RWPE2 (cell line): ENCODE measurements at regions not wholly inside any gene's neighbourhood (a gene's known extent, or its start where the extent isn't known, plus 50 kb on each side); places are given as distances from the start of the nearest gene placed in this dataset.
A peak's percentile ranks its signal among the peaks of the same experiment; 100 is the strongest.

Source experiments
- ATAC-seq: fragments of 200-7000 bp; cut with Tn5 transposase; 3 replicates; pipeline ENCODE4 v1.9.1; 2021; ENCODE audit warnings: low read depth
- DNase-seq: peaks from one replicate; pipeline ENCODE4 v3.0.0-alpha.2; 2020; ENCODE audit warnings: low spot score
- H3K27ac ChIP-seq: fragments of 450-650 bp; 2 replicates; pipeline ENCODE4 v1.5.1; 2017; ENCODE audit warnings: mild to moderate bottlenecking; ENCODE audit not compliant: poor library complexity, severe bottlenecking
- H3K27me3 ChIP-seq: fragments of 250-450 bp; sonication (Bioruptor Pico); 2 replicates; pipeline ENCODE4 v1.5.1; 2021; ENCODE audit warnings: mild to moderate bottlenecking, moderate library complexity; ENCODE audit not compliant: insufficient read depth, poor library complexity, severe bottlenecking
- H3K36me3 ChIP-seq: fragments of 250-450 bp; sonication (Bioruptor Pico); 2 replicates; pipeline ENCODE4 v1.5.1; 2020; ENCODE audit warnings: low read depth, mild to moderate bottlenecking, moderate library complexity
- H3K4me1 ChIP-seq: fragments of 250-450 bp; sonication (Bioruptor Pico); 2 replicates; pipeline ENCODE4 v1.5.1; 2021; ENCODE audit warnings: mild to moderate bottlenecking, moderate library complexity; ENCODE audit not compliant: insufficient read depth, poor library complexity, severe bottlenecking
- H3K4me3 ChIP-seq: fragments of 250-450 bp; sonication (Bioruptor Pico); 2 replicates; pipeline ENCODE4 v1.5.1; 2021; ENCODE audit warnings: mild to moderate bottlenecking, moderate library complexity; ENCODE audit not compliant: severe bottlenecking
- H3K9me3 ChIP-seq: fragments of 250-450 bp; sonication (Bioruptor Pico); 2 replicates; pipeline ENCODE4 v1.5.1; 2021; ENCODE audit warnings: mild to moderate bottlenecking, moderate library complexity; ENCODE audit not compliant: severe bottlenecking
- CTCF ChIP-seq: fragments of 450-650 bp; IDR thresholded peaks from one replicate; pipeline ENCODE4 v1.5.1; 2017; ENCODE audit warnings: mild to moderate bottlenecking, moderate library complexity; ENCODE audit not compliant: poor library complexity, severe bottlenecking

GRCh38 chr9:135014311-135015010 is 73.0 kb upstream of the OLFM1 start:
- Histone ChIP-seq H3K9me3 (no peaks in the 10 kb centered on the region), H3K27me3 (no peaks in the 10 kb centered on the region), H3K27ac (no peak overlapping the region), H3K36me3 (no peaks in the 10 kb centered on the region), H3K4me1 (peaks cover 8% of the 10 kb centered on the region), H3K4me3 (no peak overlapping the region)
- TF ChIP-seq CTCF: no peak
- ATAC-seq: no peak
- DNase-seq: peak; percentile 27

GRCh38 chr9:135015096-135015495 is 72.4 kb upstream of the OLFM1 start:
- H3K27me3 ChIP-seq: no peaks in the 10 kb centered on the region
- peaks cover 8% of the 10 kb centered on the region for H3K4me1 ChIP-seq
- no peaks in the 10 kb centered on the region for H3K9me3 ChIP-seq
- H3K4me3 ChIP-seq: no peak overlapping the region
- H3K27ac ChIP-seq: no peak overlapping the region
- no peaks in the 10 kb centered on the region for H3K36me3 ChIP-seq
- ATAC-seq (no peak), DNase-seq (peak; percentile 29)
- TF ChIP-seq CTCF: no peak

GRCh38 chr9:135015565-135015964 is 71.9 kb upstream of the OLFM1 start:
- no peaks in the 10 kb centered on the region for H3K36me3 ChIP-seq

GRCh38 chr9:135016037-135016640 is 71.3 kb upstream of the OLFM1 start:
- Histone ChIP-seq H3K27me3 (no peaks in the 10 kb centered on the region), H3K27ac (no peak overlapping the region), H3K36me3 (no peaks in the 10 kb centered on the region), H3K4me3 (no peak overlapping the region), H3K4me1 (peaks cover 8% of the 10 kb centered on the region), H3K9me3 (no peaks in the 10 kb centered on the region)
- DNase-seq: peak; percentile 14
- peak; percentile 61 for ATAC-seq
- TF ChIP-seq CTCF: no peak

More at GRCh38 chr9:135015565-135015964, 71.9 kb upstream of the OLFM1 start:
- no peak for TF ChIP-seq CTCF
- Histone ChIP-seq H3K4me3 (no peak overlapping the region), H3K4me1 (peaks cover 8% of the 10 kb centered on the region), H3K27me3 (no peaks in the 10 kb centered on the region), H3K9me3 (no peaks in the 10 kb centered on the region), H3K27ac (no peak overlapping the region)
- DNase-seq (peak; percentile 10), ATAC-seq (no peak)

GRCh38 chr9:135016876-135017275 is 70.6 kb upstream of the OLFM1 start:
- DNase-seq (no peak), ATAC-seq (no peak)
- no peaks in the 10 kb centered on the region for H3K27me3 ChIP-seq
- H3K4me1 ChIP-seq: peaks cover 8% of the 10 kb centered on the region
- TF ChIP-seq CTCF: no peak
- H3K9me3 ChIP-seq: no peaks in the 10 kb centered on the region
- H3K36me3 ChIP-seq: no peaks in the 10 kb centered on the region
- no peak overlapping the region for H3K4me3 ChIP-seq
- H3K27ac ChIP-seq: no peak overlapping the region
